HG02623 (cell line): ENCODE measurements at regions not wholly inside any gene's neighbourhood (a gene's known extent, or its start where the extent isn't known, plus 50 kb on each side); places are given as distances from the start of the nearest gene placed in this dataset.

Experiments used
- ATAC-seq: cut with Tn5 transposase; IDR thresholded peaks from one replicate; pipeline ENCODE4 v1.9.1; 2021; ENCODE audit warnings: moderate library complexity; ENCODE audit not compliant: unreplicated experiment

GRCh38 chr15:62988701-62989100 is 53.8 kb upstream of the TPM1 start:
- ATAC-seq = no peak

GRCh38 chr15:62989366-62990055 is 53.0 kb upstream of the TPM1 start:
- no peak for ATAC-seq

- ATAC-seq = no peak
These were observed 50.8 kb upstream of the TPM1 start for GRCh38 chr15:62991698-62992097.

- ATAC-seq = no peak
These were observed 50.2 kb upstream of the TPM1 start for GRCh38 chr15:62992302-62992701.
